ENCODE measurements at regions not wholly inside any gene's neighbourhood (a gene's known extent, or its start where the extent isn't known, plus 50 kb on each side); places are given as distances from the start of the nearest gene placed in this dataset.
A peak's percentile ranks its signal among the peaks of the same experiment; 100 is the strongest.
"Not testable (repeated sequence)": the region's sequence is repeated elsewhere in the genome, so short reads cannot be mapped to it uniquely, and the experiment has no call there.

- DNase-seq: no peak
Observed at GRCh38 chr6:84871925-84872324, 107.5 kb upstream of the TBX18 start.

GRCh38 chr6:84870672-84871071 is 106.3 kb upstream of the TBX18 start:
- no peak for DNase-seq

GRCh38 chr6:84868149-84868548 is 103.8 kb upstream of the TBX18 start:
- no peak for DNase-seq

GRCh38 chr6:84867521-84867920 is 103.1 kb upstream of the TBX18 start:
- DNase-seq: no peak

GRCh38 chr6:84866715-84867114 is 102.3 kb upstream of the TBX18 start:
- no peak for DNase-seq

DNA sequence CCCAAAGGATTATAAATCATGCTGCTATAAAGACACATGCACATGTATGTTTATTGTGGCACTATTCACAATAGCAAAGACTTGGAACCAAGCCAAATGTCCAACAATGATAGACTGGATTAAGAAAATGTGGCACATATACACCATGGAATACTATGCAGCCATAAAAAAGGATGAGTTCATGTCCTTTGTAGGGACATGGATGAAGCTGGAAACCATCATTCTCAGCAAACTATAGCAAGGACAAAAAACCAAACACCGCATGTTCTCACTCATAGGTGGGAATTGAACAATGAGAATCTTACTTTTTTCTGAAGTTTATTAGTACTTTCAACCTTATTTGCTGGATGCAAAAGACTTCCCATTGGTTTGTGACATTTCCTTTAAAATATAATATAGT is 101.0 kb upstream of the TBX18 start:
- not testable (repeated sequence) for DNase-seq

DNA sequence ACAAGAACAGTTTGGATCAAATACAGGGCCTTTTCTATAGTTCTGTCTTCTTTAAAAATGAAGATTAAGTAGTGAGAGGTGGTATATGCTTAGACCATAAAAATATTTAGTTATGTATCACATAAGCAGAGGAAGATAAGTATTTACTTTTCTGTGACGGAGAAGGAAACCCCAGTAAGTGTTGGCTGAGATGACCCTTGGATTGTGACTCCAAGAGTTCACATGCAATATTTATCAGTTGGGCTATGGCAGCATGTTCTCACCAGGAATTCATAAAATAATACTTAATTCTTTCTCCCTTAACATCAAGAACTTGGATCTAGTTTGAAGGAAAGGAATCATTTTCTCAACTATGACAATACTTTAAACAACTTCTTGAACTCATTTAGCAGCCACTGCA is 98.4 kb upstream of the TBX18 start:
- DNase-seq: no peak

DNA sequence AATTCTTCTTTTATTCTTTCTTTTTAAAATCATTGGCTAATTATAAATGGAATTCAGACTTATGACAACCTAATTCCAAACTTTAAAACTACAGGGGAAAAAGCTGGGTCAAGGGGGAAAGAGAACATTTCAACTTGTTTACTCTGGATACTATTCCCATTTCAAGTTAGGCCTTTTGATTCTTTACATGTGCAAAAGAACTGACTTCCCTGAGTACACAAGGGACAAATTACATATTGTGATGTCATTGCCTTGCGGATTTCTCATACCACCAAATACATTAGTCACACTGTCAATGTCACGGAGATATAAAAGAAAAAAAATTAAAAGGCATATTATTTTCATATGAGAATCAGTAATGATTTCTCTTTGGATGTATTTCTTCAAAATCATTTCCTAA is 96.5 kb upstream of the TBX18 start:
- DNase-seq: peak; percentile 76

GRCh38 chr6:84860509-84860908 is 96.1 kb upstream of the TBX18 start:
- DNase-seq: peak; percentile 92

DNA sequence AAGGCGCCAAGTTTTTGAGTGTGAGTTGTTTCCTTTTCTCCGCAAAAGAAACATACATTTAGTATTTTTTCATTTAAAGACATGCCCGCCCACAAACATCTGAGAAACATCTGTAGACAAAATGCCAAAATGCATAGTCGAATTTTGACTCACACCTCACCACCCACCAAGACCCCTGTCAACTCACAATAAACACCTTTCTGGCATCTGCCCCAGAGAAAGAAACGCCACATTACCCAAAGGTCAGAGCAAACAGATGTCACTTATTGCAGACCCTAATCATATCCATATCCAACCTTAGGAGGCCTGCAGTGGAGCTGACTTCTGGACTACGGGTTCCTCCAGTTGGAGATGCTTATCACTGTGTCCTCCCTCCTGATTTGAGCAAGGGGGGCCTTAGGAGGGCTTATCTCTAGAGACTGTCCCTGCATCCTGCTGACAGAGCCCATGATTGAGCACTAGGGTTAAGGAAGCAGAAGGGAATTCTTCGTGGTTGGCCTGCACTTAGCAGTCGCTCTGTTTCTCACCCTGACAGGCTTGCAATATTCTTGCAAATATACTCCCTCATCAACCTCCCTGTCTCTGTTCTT is 90.5 kb upstream of the TBX18 start:
- peak; percentile 77 for DNase-seq

- no peak for DNase-seq
Observed at GRCh38 chr6:84853901-84854300, 89.5 kb upstream of the TBX18 start.

- DNase-seq: no peak
Observed at GRCh38 chr6:84848960-84849359, 84.6 kb upstream of the TBX18 start.

DNA sequence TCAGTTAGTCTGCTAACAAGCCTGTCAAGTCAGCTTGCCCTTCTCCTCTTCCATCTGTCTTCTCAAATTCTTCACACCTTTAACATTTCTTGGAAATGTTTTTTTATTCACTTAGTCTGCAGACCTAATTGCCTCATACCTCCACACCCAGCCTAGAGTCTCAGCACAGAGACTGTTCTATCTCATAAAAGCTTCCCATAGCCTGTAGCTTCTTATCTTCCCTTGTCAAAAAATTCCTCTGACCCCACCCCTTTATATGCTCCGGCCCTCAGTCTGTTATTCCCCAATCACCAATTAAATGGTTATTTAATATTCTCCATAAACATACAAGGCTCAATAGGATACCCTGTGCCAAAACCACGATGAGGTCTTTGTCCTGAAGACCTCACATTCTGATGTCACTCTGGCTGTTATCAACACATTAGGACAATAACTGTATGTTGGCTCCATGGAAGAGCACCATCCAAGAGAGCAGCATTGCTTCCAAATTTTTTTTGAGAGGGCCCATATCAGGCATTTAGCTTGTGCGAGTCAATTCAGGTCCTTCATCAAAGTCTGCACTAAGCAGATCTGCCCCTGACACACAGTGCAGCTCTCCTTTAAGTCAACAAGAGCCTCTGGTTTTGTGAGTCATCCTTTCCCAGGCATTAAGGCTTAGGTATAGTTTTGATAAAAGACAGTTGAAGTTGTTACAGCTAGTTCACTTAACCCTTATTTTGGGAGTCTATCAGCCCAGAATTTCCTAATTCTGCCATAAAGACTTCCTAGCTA is 83.2 kb upstream of the TBX18 start:
- peak; percentile 29 for DNase-seq

GRCh38 chr6:84842525-84843166 is 78.2 kb upstream of the TBX18 start:
- peak; percentile 66 for DNase-seq

DNA sequence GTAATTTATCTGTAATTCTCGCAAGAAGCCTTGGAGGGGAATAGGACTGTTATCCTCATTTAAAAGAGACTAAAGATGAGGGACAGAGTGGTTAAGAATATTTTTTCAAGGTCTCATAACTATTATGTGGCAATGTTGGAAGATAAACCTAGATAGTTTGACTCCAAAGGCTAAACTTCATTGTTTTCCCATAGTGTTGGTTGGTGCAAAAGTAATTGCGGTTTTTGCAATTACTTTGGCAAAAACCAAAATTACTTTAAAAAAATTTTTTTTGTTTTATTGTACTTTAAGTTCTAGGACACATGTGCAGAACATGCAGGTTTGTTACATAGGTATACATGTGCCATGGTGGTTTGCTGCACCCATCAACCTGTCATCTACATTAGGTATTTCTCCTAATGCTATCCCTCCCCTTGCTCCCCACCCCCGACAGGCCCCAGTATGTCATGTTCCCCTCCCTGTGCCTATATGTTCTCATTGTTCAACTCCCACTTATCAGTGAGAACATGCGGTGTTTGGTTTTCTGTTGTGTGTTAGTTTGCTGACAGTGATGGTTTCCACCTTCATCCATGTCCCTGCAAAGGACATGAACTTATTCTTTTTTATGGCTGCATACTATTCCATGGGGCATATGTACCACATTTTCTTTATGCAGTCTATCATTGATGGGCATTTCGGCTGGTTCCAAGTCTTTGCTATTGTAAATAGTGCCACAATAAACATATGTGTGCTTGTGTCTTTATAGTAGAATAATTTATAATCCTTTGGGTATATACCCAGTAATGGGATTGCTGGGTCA is 72.9 kb upstream of the TBX18 start:
- not testable (repeated sequence) for DNase-seq

- no peak for DNase-seq
Observed at GRCh38 chr6:84836366-84836765, 72.0 kb upstream of the TBX18 start.

DNA sequence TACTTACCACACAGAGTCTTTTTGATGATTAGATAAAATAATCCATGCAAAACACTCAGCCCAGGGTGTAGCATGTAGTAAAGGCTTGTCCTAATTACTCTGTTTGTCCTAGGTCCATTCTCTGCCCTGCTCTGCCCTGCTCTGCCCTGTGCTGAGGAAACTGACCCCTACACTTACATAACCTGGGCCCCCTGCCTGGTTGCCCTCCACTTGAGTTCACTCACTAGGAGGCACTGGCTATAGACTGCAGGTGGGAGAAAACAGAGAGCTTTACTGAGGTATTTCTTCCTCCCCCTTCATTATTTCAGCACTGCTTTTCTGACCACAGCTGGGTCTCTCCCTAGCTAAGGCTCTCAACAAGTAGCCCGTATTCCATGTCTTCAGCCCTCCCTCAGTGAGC is 70.9 kb upstream of the TBX18 start:
- no peak for DNase-seq

DNA sequence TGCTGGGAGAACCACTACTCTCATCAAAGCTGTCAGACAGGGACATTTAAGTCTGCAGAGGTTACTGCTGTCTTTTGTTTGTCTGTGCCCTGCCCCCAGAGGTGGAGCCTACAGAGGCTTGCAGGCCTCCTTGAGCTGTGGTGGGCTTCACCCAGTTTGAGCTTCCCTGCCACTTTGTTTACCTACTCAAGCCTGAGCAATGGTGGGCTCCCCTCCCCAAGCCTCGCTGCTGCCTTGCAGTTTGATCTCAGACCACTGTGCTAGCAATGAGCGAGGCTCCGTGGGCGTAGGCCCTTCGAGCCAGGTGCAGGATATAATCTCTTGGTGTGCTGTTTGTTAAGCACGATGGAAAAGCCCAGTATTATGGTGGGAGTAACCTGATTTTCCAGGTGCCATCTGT is 67.5 kb upstream of the TBX18 start:
- DNase-seq: not testable (repeated sequence)

GRCh38 chr6:84825461-84825860 is 61.1 kb upstream of the TBX18 start:
- DNase-seq: no peak

GRCh38 chr6:84821314-84821713 is 56.9 kb upstream of the TBX18 start:
- DNase-seq: not testable (repeated sequence)

DNA sequence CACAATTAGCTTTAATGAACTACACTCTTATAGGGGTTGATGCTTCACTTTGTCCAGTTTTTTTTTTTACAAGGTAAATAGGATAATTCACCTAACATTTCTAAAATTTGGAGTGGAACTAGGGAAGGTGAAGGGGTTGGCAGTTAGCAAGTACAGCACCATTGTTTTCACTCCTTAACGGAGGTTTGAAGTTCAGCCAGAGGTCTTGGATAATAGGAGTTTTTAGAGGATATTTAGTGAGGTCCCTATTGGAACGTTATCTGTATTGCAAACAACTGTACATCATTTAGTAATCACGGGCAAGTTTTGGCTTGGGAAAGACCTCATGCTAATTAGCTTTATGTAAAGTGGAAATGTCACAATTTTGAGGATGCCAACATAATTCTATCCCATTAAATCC is 52.3 kb upstream of the TBX18 start:
- DNase-seq: no peak

- DNase-seq: peak; percentile 12
Observed at GRCh38 chr6:84815896-84816735, 51.7 kb upstream of the TBX18 start.

All from skin of body (tissue), 1 donor.